ENCODE measurements at regions not wholly inside any gene's neighbourhood (a gene's known extent, or its start where the extent isn't known, plus 50 kb on each side); places are given as distances from the start of the nearest gene placed in this dataset.

- no peak for DNase-seq (ENCODE audit: low read depth)
- no peaks in the 10 kb centered on the region for H3K27me3 ChIP-seq (ENCODE audit: control insufficient read depth, insufficient read depth, low read length)
- H3K4me3 ChIP-seq (ENCODE audit: low read depth, low read length) = no peak overlapping the region
- H3K36me3 ChIP-seq (ENCODE audit: control insufficient read depth, insufficient read depth, low read length) = no peaks in the 10 kb centered on the region
- no peak for TF ChIP-seq CTCF (IDR thresholded peaks at IDR 0.05; ENCODE audit: insufficient read depth, low read length, poor library complexity, severe bottlenecking)
Observed at GRCh38 chr7:69129524-69129923, 468.8 kb upstream of the AUTS2 start.

DNA sequence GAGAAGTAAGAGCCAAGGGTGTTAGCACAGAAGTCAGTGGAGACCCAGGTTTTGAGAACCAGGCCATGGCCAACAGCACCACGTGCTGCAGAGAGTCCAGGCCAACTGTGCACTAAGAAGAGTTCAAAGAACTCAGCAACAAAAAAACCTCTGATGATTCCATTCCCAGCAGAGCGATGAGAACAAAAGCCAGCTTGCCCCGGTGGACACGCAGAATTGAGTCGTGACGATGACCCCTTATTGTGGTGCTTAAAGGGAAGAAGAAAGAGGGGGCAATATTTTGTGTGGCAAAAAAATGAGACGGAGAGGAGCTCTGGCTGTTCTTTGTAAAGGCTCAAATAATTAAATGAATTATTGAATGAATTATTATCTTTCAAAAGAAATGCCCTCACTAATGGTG lies 468.3 kb upstream of the AUTS2 start:
- no peak for DNase-seq (ENCODE audit: low read depth)
- Histone ChIP-seq H3K36me3 (ENCODE audit: control insufficient read depth, insufficient read depth, low read length) (no peaks in the 10 kb centered on the region), H3K4me3 (ENCODE audit: low read depth, low read length) (no peak overlapping the region), H3K27me3 (ENCODE audit: control insufficient read depth, insufficient read depth, low read length) (no peaks in the 10 kb centered on the region)
- TF ChIP-seq CTCF (IDR thresholded peaks at IDR 0.05; ENCODE audit: insufficient read depth, low read length, poor library complexity, severe bottlenecking) = no peak

GRCh38 chr7:69130396-69130795 lies 467.9 kb upstream of the AUTS2 start:
- H3K36me3 ChIP-seq (ENCODE audit: control insufficient read depth, insufficient read depth, low read length) = no peaks in the 10 kb centered on the region
- DNase-seq (ENCODE audit: low read depth) = no peak
- H3K27me3 ChIP-seq (ENCODE audit: control insufficient read depth, insufficient read depth, low read length) = no peaks in the 10 kb centered on the region
- no peak for TF ChIP-seq CTCF (IDR thresholded peaks at IDR 0.05; ENCODE audit: insufficient read depth, low read length, poor library complexity, severe bottlenecking)
- no peak overlapping the region for H3K4me3 ChIP-seq (ENCODE audit: low read depth, low read length)

- DNase-seq (ENCODE audit: low read depth) = no peak
- TF ChIP-seq CTCF (IDR thresholded peaks at IDR 0.05; ENCODE audit: insufficient read depth, low read length, poor library complexity, severe bottlenecking) = no peak
- no peak overlapping the region for H3K4me3 ChIP-seq (ENCODE audit: low read depth, low read length)
- no peaks in the 10 kb centered on the region for H3K27me3 ChIP-seq (ENCODE audit: control insufficient read depth, insufficient read depth, low read length)
- H3K36me3 ChIP-seq (ENCODE audit: control insufficient read depth, insufficient read depth, low read length) = no peaks in the 10 kb centered on the region
Observed at GRCh38 chr7:69134316-69134715, 464.0 kb upstream of the AUTS2 start.

DNA sequence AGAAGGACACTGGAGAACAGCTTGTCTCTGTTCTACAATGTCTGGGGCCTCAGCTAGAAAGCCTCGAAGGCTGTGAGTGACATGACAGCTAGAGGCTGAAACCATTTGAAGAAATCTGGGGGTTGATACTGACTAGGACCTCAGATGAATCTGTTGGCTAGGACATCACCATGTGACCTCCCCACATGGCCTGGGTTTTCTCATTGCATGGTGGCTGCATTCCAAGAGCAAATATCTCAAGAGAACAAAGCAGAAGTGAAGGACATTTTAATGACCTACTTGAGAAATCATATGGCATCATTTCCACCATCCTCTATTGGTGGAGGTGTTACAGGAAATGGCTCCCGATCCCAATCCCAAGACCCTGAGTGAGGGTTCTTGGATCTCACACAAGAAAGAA lies 450.6 kb upstream of the AUTS2 start:
- TF ChIP-seq CTCF (IDR thresholded peaks at IDR 0.05; ENCODE audit: insufficient read depth, low read length, poor library complexity, severe bottlenecking) = no peak
- Histone ChIP-seq H3K36me3 (ENCODE audit: control insufficient read depth, insufficient read depth, low read length) (no peaks in the 10 kb centered on the region), H3K27me3 (ENCODE audit: control insufficient read depth, insufficient read depth, low read length) (no peaks in the 10 kb centered on the region), H3K4me3 (ENCODE audit: low read depth, low read length) (no peak overlapping the region)
- DNase-seq (ENCODE audit: low read depth) = no peak
